HL-60 (cell line): ENCODE measurements at regions not wholly inside any gene's neighbourhood (a gene's known extent, or its start where the extent isn't known, plus 50 kb on each side); places are given as distances from the start of the nearest gene placed in this dataset.

Source experiments
- DNase-seq, 2 experiments: peaks; one replicate each; pipeline ENCODE4 v3.0.0-alpha.2; 2010 to 2020; ENCODE audit warnings: low read depth in 1 of 2, low spot score in 1 of 2
- H3K27ac ChIP-seq: fragments of 250-450 bp; sonication (Bioruptor Pico); replicated peaks from 2 replicates; pipeline ENCODE4 v1.5.1; 2020; ENCODE audit warnings: mild to moderate bottlenecking, moderate library complexity
- H3K27me3 ChIP-seq: fragments of 250-450 bp; sonication (Bioruptor Pico); 2 replicates; pipeline ENCODE4 v1.5.1; 2021; ENCODE audit warnings: mild to moderate bottlenecking, moderate library complexity; ENCODE audit not compliant: insufficient read depth, poor library complexity, severe bottlenecking
- H3K4me3 ChIP-seq: replicated peaks from 2 replicates; pipeline ENCODE4 v1.5.1; 2011; ENCODE audit warnings: mild to moderate bottlenecking, control low read depth, low read length; ENCODE audit not compliant: insufficient read depth
- CTCF ChIP-seq: IDR thresholded peaks from one replicate; pipeline ENCODE4 v1.5.1; 2011; ENCODE audit warnings: low read length, control low read depth, inconsistent platforms; ENCODE audit not compliant: insufficient read depth
- GABPA ChIP-seq: IDR thresholded peaks from 2 replicates; pipeline ENCODE4 v1.6.1; 2012; ENCODE audit warnings: low read depth
- POLR2AphosphoS5 ChIP-seq: IDR thresholded peaks from 2 replicates; pipeline ENCODE4 v1.6.1; 2012; ENCODE audit warnings: low read depth
- SPI1 ChIP-seq: IDR thresholded peaks from 2 replicates; pipeline ENCODE4 v1.6.1; 2012; ENCODE audit warnings: low read depth, mild to moderate bottlenecking, borderline replicate concordance
- TF ChIP-seq, protein P1 (sequence below): IDR thresholded peaks from 2 replicates; pipeline ENCODE4 v1.6.1; 2012; ENCODE audit warnings: low read depth; ENCODE audit not compliant: insufficient replicate concordance

GRCh38 chr1:170306513-170306910, 160.8 kb downstream of the NTMT2 start:
- TF ChIP-seq CTCF (no peak), POLR2AphosphoS5 (no peak), GABPA (no peak), SPI1 (no peak)
- TF ChIP-seq, protein P1, sequence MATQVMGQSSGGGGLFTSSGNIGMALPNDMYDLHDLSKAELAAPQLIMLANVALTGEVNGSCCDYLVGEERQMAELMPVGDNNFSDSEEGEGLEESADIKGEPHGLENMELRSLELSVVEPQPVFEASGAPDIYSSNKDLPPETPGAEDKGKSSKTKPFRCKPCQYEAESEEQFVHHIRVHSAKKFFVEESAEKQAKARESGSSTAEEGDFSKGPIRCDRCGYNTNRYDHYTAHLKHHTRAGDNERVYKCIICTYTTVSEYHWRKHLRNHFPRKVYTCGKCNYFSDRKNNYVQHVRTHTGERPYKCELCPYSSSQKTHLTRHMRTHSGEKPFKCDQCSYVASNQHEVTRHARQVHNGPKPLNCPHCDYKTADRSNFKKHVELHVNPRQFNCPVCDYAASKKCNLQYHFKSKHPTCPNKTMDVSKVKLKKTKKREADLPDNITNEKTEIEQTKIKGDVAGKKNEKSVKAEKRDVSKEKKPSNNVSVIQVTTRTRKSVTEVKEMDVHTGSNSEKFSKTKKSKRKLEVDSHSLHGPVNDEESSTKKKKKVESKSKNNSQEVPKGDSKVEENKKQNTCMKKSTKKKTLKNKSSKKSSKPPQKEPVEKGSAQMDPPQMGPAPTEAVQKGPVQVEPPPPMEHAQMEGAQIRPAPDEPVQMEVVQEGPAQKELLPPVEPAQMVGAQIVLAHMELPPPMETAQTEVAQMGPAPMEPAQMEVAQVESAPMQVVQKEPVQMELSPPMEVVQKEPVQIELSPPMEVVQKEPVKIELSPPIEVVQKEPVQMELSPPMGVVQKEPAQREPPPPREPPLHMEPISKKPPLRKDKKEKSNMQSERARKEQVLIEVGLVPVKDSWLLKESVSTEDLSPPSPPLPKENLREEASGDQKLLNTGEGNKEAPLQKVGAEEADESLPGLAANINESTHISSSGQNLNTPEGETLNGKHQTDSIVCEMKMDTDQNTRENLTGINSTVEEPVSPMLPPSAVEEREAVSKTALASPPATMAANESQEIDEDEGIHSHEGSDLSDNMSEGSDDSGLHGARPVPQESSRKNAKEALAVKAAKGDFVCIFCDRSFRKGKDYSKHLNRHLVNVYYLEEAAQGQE: no peak
- Histone ChIP-seq H3K27me3 (no peaks in the 10 kb centered on the region), H3K27ac (no peak overlapping the region), H3K4me3 (no peak overlapping the region)
- DNase-seq: no peak

GRCh38 chr1:170306948-170307347, 161.2 kb downstream of the NTMT2 start:
- H3K27me3 ChIP-seq: no peaks in the 10 kb centered on the region
- no peak for DNase-seq
- no peak for TF ChIP-seq GABPA
- TF ChIP-seq CTCF: no peak
- TF ChIP-seq, protein P1: no peak
- no peak for TF ChIP-seq POLR2AphosphoS5
- H3K4me3 ChIP-seq: no peak overlapping the region
- H3K27ac ChIP-seq: no peak overlapping the region

GRCh38 chr1:170307426-170307825, 161.7 kb downstream of the NTMT2 start:
- Histone ChIP-seq H3K4me3 (no peak overlapping the region), H3K27ac (no peak overlapping the region), H3K27me3 (no peaks in the 10 kb centered on the region)
- no peak for DNase-seq
- no peak for TF ChIP-seq CTCF

DNA sequence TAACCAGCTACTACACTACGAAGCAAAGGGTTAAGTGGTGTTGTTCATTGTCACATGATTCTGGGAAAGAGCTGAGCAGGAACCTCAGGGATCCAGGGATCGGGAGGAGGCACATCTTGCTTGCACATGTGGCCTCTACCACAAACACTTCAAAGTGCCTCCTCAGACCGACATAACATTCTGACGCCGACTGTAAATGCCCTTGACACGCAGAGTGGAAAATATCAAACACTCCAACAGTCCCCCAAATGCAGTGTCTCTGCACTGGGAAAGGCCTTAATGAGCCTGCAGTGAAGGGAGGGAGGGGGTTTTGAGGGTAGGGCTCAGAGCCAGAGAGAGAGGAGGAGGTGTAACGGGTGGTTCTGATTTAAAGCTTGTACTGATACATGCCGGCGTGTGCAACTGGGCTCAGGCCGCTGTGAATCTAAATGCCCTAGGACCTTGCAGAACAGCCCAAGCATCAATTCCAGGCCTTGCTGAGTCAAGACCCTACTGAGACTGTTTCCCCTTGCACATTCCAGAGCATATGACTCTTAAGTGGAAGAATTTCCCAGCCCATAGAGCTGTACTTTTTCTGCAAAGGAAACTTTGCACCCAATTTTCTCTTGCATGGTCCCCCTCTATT, 163.7 kb downstream of the NTMT2 start:
- H3K27me3 ChIP-seq: no peaks in the 10 kb centered on the region
- no peak overlapping the region for H3K27ac ChIP-seq
- TF ChIP-seq CTCF: no peak
- TF ChIP-seq, protein P1: no peak
- no peak for TF ChIP-seq POLR2AphosphoS5
- no peak for TF ChIP-seq SPI1
- TF ChIP-seq GABPA: no peak
- DNase-seq: no peak
- no peak overlapping the region for H3K4me3 ChIP-seq
